ENCODE measurements at regions not wholly inside any gene's neighbourhood (a gene's known extent, or its start where the extent isn't known, plus 50 kb on each side); places are given as distances from the start of the nearest gene placed in this dataset.

DNA sequence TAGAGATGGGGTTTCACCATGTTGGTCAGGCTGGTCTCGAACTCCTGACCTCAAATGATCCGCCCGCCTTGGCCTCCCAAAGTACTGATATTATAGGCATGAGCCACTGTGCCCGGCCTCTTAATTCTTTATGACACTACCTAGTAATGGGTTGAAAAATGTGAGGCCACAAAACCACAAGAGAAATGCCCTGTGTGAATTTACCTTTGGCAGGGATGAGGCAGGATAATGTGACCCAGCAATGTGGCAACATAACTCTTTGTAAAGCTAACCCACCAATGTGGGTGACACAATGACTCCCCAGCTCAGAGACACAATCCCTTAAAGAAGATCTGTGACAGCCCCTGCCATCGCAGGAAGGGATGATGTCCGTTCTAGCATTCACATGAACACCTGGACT, 533.1 kb downstream of the KLF5 start (continued):
- TF ChIP-seq ZBTB33 (IDR thresholded peaks at IDR 0.05; ENCODE audit: extremely low read depth, insufficient replicate concordance, low read length): no peak
- TF ChIP-seq POLR2A (IDR thresholded peaks at IDR 0.05; ENCODE audit: borderline replicate concordance, extremely low read depth, insufficient read depth, insufficient read length): no peak
- TF ChIP-seq CBX3 (IDR thresholded peaks at IDR 0.05; ENCODE audit: low read depth): no peak

GRCh38 chr13:73590795-73591194, 532.0 kb downstream of the KLF5 start:
- no TSS peak for BruUV-seq (replicated peaks)
- no peaks in the 10 kb centered on the region for H3K36me3 ChIP-seq (ENCODE audit: control insufficient read depth in 1 of 2, insufficient read depth in 2 of 2, low read length in 2 of 2)
- no peaks in the 10 kb centered on the region for H3K79me2 ChIP-seq (ENCODE audit: insufficient read depth, low read length)
- H3K27ac ChIP-seq (ENCODE audit: low read depth, low read length): no peak overlapping the region
- intact Hi-C loops (cut with micrococcal nuclease): no loop called here
- H3K4me1 ChIP-seq (ENCODE audit: control insufficient read depth in 1 of 2, insufficient read depth in 2 of 2, low read length in 2 of 2): no peaks in the 10 kb centered on the region
- H3K9ac ChIP-seq (ENCODE audit: low read length): no peak overlapping the region
- ChIA-PET RAD21 (ENCODE audit: low non-redundant PET in 1 of 2, low total read pairs in 2 of 2, uncharacterized antibody in 2 of 2, unreplicated experiment in 2 of 2) (no interaction called here), CTCF (no interaction called here), POLR2A (no interaction called here)
- H3K27me3 ChIP-seq (ENCODE audit: insufficient read depth, low read length): no peaks in the 10 kb centered on the region
- peak overlapping the region; percentile 21 for H2AFZ ChIP-seq (ENCODE audit: low read depth, low read length, poor library complexity, severe bottlenecking)
- H3K4me2 ChIP-seq (ENCODE audit: low read length): no peak overlapping the region
- no peak for TF ChIP-seq CEBPB (IDR thresholded peaks at IDR 0.05; ENCODE audit: low read depth)
- no peak for TF ChIP-seq EZH2phosphoT487 (IDR thresholded peaks at IDR 0.05; ENCODE audit: borderline replicate concordance)
- no peak for TF ChIP-seq JUND (IDR thresholded peaks at IDR 0.05)
- no peak for TF ChIP-seq MAX (IDR thresholded peaks at IDR 0.05)
- no peak for TF ChIP-seq ELF1 (IDR thresholded peaks at IDR 0.05; ENCODE audit: borderline replicate concordance, low read depth)
- TF ChIP-seq EGR1 (IDR thresholded peaks at IDR 0.05; ENCODE audit: low read depth): no peak
- no peak for TF ChIP-seq ZFX (IDR thresholded peaks at IDR 0.05)
- no peak for TF ChIP-seq RAD21 (IDR thresholded peaks at IDR 0.05; ENCODE audit: low read depth)
- no peak for TF ChIP-seq CTCF (IDR thresholded peaks at IDR 0.05 in 2 of 3, conservative IDR thresholded peaks at IDR 0.05 in 1 of 3; ENCODE audit: borderline replicate concordance in 1 of 3, insufficient read depth in 1 of 3, low read depth in 2 of 3, low read length in 2 of 3)
- TF ChIP-seq, protein P1, sequence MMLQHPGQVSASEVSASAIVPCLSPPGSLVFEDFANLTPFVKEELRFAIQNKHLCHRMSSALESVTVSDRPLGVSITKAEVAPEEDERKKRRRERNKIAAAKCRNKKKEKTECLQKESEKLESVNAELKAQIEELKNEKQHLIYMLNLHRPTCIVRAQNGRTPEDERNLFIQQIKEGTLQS (IDR thresholded peaks at IDR 0.05): no peak
- TF ChIP-seq FOSL1 (IDR thresholded peaks at IDR 0.05; ENCODE audit: low read depth): no peak
- TF ChIP-seq ZBTB33 (IDR thresholded peaks at IDR 0.05; ENCODE audit: extremely low read depth, insufficient replicate concordance, low read length): no peak
- no peak for TF ChIP-seq ZNF274 (IDR thresholded peaks at IDR 0.05; ENCODE audit: low read depth, low read length)
- TF ChIP-seq SP1 (IDR thresholded peaks at IDR 0.05; ENCODE audit: low read depth): no peak
- TF ChIP-seq SIN3A (IDR thresholded peaks at IDR 0.05; ENCODE audit: low read depth): no peak
- no peak for TF ChIP-seq CBX3 (IDR thresholded peaks at IDR 0.05; ENCODE audit: low read depth)
- TF ChIP-seq EZH2 (IDR thresholded peaks at IDR 0.05): no peak
- H3K4me3 ChIP-seq (replicated peaks in 1 of 2; ENCODE audit: low read depth in 1 of 2, low read length in 2 of 2): no peak overlapping the region
- no peak for ATAC-seq
- H4K20me1 ChIP-seq (ENCODE audit: insufficient read depth): no peaks in the 10 kb centered on the region; the same call in 1 of the 2 replicates
- peaks cover 5% of the 10 kb centered on the region; the same call in 1 of the 2 replicates for H3K9me2 ChIP-seq (ENCODE audit: insufficient read depth)
- no peaks in the 10 kb centered on the region for H3K9me3 ChIP-seq (ENCODE audit: control insufficient read depth in 1 of 2, insufficient read depth in 1 of 2, low read depth in 1 of 2, low read length in 2 of 2)
- DNase-seq (ENCODE audit: low read depth, low spot score): no peak

Data from HCT116 (cell line).